GM18519 (cell line): ENCODE measurements at regions not wholly inside any gene's neighbourhood (a gene's known extent, or its start where the extent isn't known, plus 50 kb on each side); places are given as distances from the start of the nearest gene placed in this dataset.
"Not testable (repeated sequence)": the region's sequence is repeated elsewhere in the genome, so short reads cannot be mapped to it uniquely, and the experiment has no call there.

ENCODE experiments used
- ATAC-seq: cut with Tn5 transposase; IDR thresholded peaks from one replicate; pipeline ENCODE4 v1.9.1; 2021; ENCODE audit warnings: mild to moderate bottlenecking, moderate library complexity; ENCODE audit not compliant: unreplicated experiment, low FRiP score

- ATAC-seq = no peak
These were observed 311.9 kb downstream of the DAD1 start for GRCh38 chr14:22276913-22277816.

DNA sequence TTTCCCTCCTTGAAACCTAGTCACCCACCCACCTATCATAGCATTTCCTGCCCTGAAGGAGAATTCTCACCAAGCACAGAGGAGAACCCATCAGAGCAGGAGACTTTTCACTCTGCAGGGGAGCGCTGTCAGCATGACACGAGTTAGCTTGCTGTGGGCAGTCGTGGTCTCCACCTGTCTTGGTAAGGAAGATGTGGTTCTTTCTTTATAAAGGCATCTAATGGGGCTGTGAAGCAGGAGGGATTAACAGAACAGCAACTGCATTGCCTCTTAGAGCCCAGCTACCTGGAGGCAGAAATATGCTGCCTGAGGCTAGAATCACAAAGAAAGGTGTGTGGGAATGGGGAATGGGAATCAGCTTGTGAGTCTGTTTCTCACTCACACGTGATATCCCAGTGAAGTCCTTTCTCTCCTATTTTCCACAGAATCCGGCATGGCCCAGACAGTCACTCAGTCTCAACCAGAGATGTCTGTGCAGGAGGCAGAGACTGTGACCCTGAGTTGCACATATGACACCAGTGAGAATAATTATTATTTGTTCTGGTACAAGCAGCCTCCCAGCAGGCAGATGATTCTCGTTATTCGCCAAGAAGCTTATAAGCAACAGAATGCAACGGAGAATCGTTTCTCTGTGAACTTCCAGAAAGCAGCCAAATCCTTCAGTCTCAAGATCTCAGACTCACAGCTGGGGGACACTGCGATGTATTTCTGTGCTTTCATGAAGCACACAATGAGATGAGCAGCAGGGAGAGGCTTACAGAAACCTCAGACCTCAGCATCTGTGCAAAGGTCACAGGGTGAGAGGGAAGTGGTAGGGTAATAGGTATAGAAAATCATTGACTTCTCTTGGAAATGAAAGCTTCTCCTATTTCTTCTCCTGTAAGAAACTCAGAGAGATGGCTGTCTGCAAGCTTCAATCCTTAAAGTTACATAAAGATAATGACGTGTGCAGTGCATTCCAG is 316.9 kb downstream of the DAD1 start:
- ATAC-seq = no peak

DNA sequence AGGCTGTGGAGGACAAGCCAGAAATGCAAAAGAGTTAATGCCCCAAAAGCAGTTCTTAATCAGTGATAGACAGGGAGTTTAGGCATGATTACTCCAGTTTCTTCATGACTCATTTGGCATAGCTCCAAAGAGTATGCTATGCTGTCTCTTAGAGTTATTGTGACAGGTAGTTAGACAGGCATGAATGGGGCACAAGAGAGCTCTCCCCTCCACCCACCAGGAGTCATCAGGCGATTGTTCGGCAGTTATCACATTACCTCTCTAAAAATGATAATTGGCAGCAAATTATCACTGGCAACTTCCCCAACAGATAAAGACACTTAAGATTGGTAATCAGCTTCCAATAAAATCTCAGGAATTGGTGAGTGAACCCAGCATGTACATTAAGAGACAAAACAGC is 320.1 kb downstream of the DAD1 start:
- no peak for ATAC-seq

DNA sequence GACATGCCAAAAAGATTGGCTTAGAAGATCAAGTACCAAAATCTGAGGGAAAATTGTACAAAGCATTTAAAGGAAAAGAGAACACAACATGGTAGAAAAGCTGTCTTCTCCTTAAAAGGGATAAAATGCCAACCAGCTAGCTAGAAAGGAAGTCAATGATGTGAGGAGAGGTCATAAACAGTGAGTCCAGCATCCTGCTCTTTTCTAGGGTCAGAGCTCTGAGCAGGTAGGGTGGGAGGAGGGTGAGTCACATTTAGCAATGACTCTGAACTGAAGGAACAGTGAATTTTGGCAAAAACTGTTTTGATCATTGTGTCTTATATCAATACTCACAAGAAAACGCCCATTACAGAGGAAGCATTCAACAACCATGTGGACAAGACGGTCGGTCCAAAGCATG is 322.3 kb downstream of the DAD1 start:
- no peak for ATAC-seq

DNA sequence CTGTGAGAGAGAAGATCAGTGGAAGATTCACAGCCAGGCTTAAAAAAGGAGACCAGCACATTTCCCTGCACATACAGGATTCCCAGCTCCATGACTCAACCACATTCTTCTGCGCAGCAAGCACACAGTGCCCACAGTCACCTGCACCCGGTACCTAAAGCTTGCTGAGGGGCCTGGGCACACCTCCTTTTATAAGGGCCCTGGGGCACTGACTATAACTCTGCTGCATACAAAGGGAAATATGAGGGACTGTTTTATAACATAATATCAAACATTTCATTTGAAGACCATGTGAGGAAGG is 322.9 kb downstream of the DAD1 start:
- ATAC-seq = no peak

- no peak for ATAC-seq
These were observed 323.5 kb downstream of the DAD1 start for GRCh38 chr14:22265319-22266141.

- no peak for ATAC-seq
These were observed 324.3 kb downstream of the DAD1 start for GRCh38 chr14:22264759-22265158.

GRCh38 chr14:22263961-22264360 is 325.1 kb downstream of the DAD1 start:
- no peak for ATAC-seq

DNA sequence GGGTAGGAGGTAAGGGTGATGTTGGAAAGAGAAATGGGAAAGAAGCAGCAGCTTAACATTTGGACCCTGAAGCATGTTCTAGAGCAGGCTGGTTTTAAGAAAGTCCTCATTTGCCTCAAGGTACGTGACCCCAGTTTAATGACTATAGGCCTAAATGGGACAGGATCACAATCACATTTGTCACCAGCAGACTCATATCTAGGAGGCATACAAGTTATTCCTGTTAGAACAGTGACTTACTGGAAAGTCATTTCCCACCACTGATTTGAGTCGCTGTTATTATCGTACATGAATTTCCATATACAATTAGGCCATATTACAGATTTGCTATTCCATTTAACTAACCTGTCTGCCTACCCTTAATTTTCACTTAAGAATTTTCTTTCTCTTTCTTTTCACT is 326.1 kb downstream of the DAD1 start:
- ATAC-seq = no peak

- ATAC-seq = no peak
These were observed 333.7 kb downstream of the DAD1 start for GRCh38 chr14:22255017-22255950.

- ATAC-seq = no peak
These were observed 336.3 kb downstream of the DAD1 start for GRCh38 chr14:22252686-22253085.

DNA sequence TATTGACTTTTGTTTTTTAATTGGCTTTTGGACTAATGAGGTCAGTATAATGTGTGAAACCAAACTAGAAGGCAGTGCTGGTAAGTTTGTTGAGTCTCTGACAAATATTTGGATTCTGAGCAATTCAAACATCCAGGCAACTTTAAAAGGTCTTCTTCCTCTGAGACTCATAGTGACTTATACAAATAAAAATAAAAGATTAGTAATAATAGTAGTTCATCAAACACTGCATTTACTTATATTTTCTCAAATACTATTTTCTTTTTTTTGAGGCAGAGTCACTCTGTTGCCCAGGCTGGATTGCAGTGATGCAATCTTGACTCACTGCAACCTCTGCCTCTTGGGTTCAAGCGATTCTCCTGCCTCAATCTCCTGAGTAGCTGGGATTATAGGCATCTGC is 337.9 kb downstream of the DAD1 start:
- ATAC-seq = no peak

DNA sequence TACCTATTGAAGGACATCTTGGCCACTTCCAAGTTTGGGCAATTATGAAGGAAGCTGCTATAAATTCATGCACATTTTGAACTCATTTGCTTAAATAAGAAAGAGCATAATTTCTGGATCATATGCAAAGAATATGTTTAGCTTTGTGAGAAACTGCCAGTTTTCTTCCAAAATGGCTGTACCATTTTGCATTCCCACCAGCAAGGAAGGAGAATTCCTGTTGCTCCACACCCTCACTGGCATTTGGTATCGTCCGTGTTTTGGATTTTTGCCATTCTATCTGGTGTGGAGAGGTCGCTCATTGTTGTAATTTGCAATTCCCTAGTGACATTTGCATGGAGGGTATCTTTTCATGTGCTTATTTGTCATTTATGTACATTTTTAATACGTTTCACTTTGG is 339.3 kb downstream of the DAD1 start:
- no peak for ATAC-seq

- ATAC-seq = no peak
These were observed 344.9 kb downstream of the DAD1 start for GRCh38 chr14:22243971-22244581.

GRCh38 chr14:22238320-22238719 is 350.7 kb downstream of the DAD1 start:
- not testable (repeated sequence) for ATAC-seq

GRCh38 chr14:22233377-22233776 is 355.6 kb downstream of the DAD1 start:
- ATAC-seq = no peak

- no peak for ATAC-seq
These were observed 356.1 kb downstream of the DAD1 start for GRCh38 chr14:22232933-22233332.

DNA sequence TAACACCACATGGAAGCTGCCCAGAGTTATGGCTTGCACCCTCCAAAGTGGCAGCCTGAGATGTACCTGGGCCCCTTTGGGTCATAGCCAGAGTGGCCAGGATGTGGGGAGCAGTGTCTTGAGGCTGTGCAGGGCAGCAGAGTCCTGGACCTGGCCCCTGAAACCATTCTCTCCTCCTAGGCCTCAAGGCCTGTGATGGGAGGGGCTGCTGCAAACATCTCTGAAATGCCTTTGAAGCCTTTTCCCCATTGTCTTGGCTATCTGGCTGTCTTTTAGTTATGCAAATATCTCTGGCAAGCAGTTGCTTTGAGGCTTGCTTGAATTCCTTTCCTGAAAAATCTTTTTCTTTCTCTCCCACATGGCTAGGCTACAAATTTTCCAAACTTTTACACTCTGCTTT is 356.5 kb downstream of the DAD1 start:
- no peak for ATAC-seq

- ATAC-seq = no peak
These were observed 358.0 kb downstream of the DAD1 start for GRCh38 chr14:22231018-22231417.
